HCT116 (cell line): ENCODE measurements at regions not wholly inside any gene's neighbourhood (a gene's known extent, or its start where the extent isn't known, plus 50 kb on each side); places are given as distances from the start of the nearest gene placed in this dataset.

ENCODE experiments used
- ATAC-seq: fragments of 200-7000 bp; cut with Tn5 transposase; 2 replicates; pipeline ENCODE4 v1.9.1; 2020; ENCODE audit warnings: mild to moderate bottlenecking, moderate library complexity
- BruUV-seq: library from RNA; stranded (reverse); fragments of 400-500 nt; replicated peaks from 2 replicates; lab custom pipeline; 2021; lab: Mats Ljungman, UMichigan
- CTCF ChIA-PET: fragments of 300-600 bp; sonication (Branson Sonifier 250); formaldehyde crosslinking; loops from one replicate; lab custom pipeline; 2021; ENCODE audit warnings: antibody characterized with exemption; lab: Charles Lee
- POLR2A ChIA-PET: fragments of 300-600, 350-600 bp; sonication (Branson Sonifier 250); formaldehyde crosslinking; loops from one replicate; lab custom pipeline; 2021; ENCODE audit warnings: antibody characterized with exemption; lab: Charles Lee
- RAD21 ChIA-PET, 2 experiments: fragments of 300-600 bp; sonication (Branson Sonifier 250); formaldehyde crosslinking; loops; one replicate each; lab custom pipeline; 2023; ENCODE audit warnings: low total read pairs in 2 of 2; ENCODE audit not compliant: uncharacterized antibody in 2 of 2, unreplicated experiment in 2 of 2, low non-redundant PET in 1 of 2; lab: Charles Lee
- DNase-seq: peaks from one replicate; pipeline ENCODE4 v3.0.0-alpha.2; 2010; ENCODE audit warnings: low read depth, low spot score
- H2AFZ ChIP-seq: fragments of 200-600 bp; shearing (Covaris generic), sonication (generic); 2 replicates; pipeline ENCODE4 v1.6.1; 2017; ENCODE audit warnings: low read depth, mixed run types, mixed read lengths, antibody characterized with exemption, low read length; ENCODE audit not compliant: poor library complexity, severe bottlenecking
- H3K27ac ChIP-seq: 2 replicates; pipeline ENCODE4 v1.5.1; 2012; ENCODE audit warnings: low read depth, low read length
- H3K27me3 ChIP-seq: fragments of 200-600 bp; sonication (generic); 2 replicates; pipeline ENCODE4 v1.6.1; 2016; ENCODE audit warnings: mixed run types, low read length, mixed read lengths; ENCODE audit not compliant: insufficient read depth
- H3K36me3 ChIP-seq, 2 experiments: fragments of 200-500 bp in 1 of 2; fragments of 200-600 bp in 1 of 2; sonication (Bioruptor generic) in 1 of 2; sonication (generic) in 1 of 2; 2 replicates each; pipeline versions ENCODE4 v1.5.1 to v1.6.1; 2014 to 2016; ENCODE audit warnings: low read length in 2 of 2, inconsistent platforms in 1 of 2, mixed read lengths in 1 of 2, mixed run types in 1 of 2; ENCODE audit not compliant: insufficient read depth in 2 of 2, control insufficient read depth in 1 of 2
- H3K4me1 ChIP-seq, 2 experiments: fragments of 200-600 bp in 1 of 2; sonication (generic) in 1 of 2; 2 replicates each; pipeline versions ENCODE4 v1.5.1 to v1.6.1; 2012 to 2017; ENCODE audit warnings: low read length in 2 of 2, inconsistent platforms in 1 of 2, mild to moderate bottlenecking in 1 of 2, mixed read lengths in 1 of 2, mixed run types in 1 of 2, moderate library complexity in 1 of 2; ENCODE audit not compliant: insufficient read depth in 2 of 2, control insufficient read depth in 1 of 2
- H3K4me2 ChIP-seq: fragments of 200-600 bp; sonication (generic); 2 replicates; pipeline ENCODE4 v1.6.1; 2017; ENCODE audit warnings: mixed run types, low read length, mixed read lengths
- H3K4me3 ChIP-seq, 2 experiments: fragments of 200-600 bp in 1 of 2; sonication (generic) in 1 of 2; replicated peaks in 1 of 2; 2 replicates each; pipeline ENCODE4 v1.5.1; 2011 to 2016; ENCODE audit warnings: low read length in 2 of 2, control low read depth in 1 of 2, low read depth in 1 of 2, mild to moderate bottlenecking in 1 of 2, mixed read lengths in 1 of 2, mixed run types in 1 of 2
- H3K79me2 ChIP-seq: fragments of 200-600 bp; sonication (generic); 2 replicates; pipeline ENCODE4 v1.6.1; 2017; ENCODE audit warnings: mild to moderate bottlenecking, mixed run types, low read length, moderate library complexity, mixed read lengths; ENCODE audit not compliant: insufficient read depth
- H3K9ac ChIP-seq: fragments of 200-600 bp; sonication (generic); 2 replicates; pipeline ENCODE4 v1.6.1; 2016; ENCODE audit warnings: low read length, mixed read lengths
- H3K9me2 ChIP-seq: fragments of 200-600 bp; sonication (generic), shearing (Covaris generic); 2 replicates; pipeline ENCODE4 v1.6.1; 2017; ENCODE audit warnings: mixed run types, mild to moderate bottlenecking, moderate library complexity; ENCODE audit not compliant: insufficient read depth
- H3K9me3 ChIP-seq, 2 experiments: fragments of 200-500 bp in 1 of 2; fragments of 200-600 bp in 1 of 2; sonication (Bioruptor generic) in 1 of 2; sonication (generic) in 1 of 2; 2 replicates each; pipeline ENCODE4 v1.6.1; 2014 to 2017; ENCODE audit warnings: low read length in 2 of 2, mixed read lengths in 2 of 2, inconsistent platforms in 1 of 2, low read depth in 1 of 2, mild to moderate bottlenecking in 1 of 2, mixed run types in 1 of 2, moderate library complexity in 1 of 2; ENCODE audit not compliant: control insufficient read depth in 1 of 2, insufficient read depth in 1 of 2
- H4K20me1 ChIP-seq: fragments of 200-600 bp; sonication (generic), shearing (Covaris generic); 2 replicates; pipeline ENCODE4 v1.6.1; 2017; ENCODE audit warnings: mixed run types, mild to moderate bottlenecking, moderate library complexity; ENCODE audit not compliant: insufficient read depth
- ATF3 ChIP-seq: IDR thresholded peaks from 2 replicates; pipeline ENCODE4 v1.6.1; 2012
- CBX3 ChIP-seq: IDR thresholded peaks from 2 replicates; pipeline ENCODE4 v1.6.1; 2012; ENCODE audit warnings: low read depth
- CEBPB ChIP-seq: IDR thresholded peaks from 2 replicates; pipeline ENCODE4 v1.6.1; 2012; ENCODE audit warnings: low read depth
- ELF1 ChIP-seq: IDR thresholded peaks from 2 replicates; pipeline ENCODE4 v1.6.1; 2012; ENCODE audit warnings: low read depth, borderline replicate concordance
- EZH2 ChIP-seq: fragments of 200-600 bp; sonication (generic); IDR thresholded peaks from 2 replicates; pipeline ENCODE4 v1.6.1; 2017; ENCODE audit warnings: antibody characterized with exemption, mixed run types
- EZH2phosphoT487 ChIP-seq: fragments of 200-600 bp; IDR thresholded peaks from 2 replicates; pipeline ENCODE4 v1.6.1; 2018; ENCODE audit warnings: antibody characterized with exemption, borderline replicate concordance
- FOSL1 ChIP-seq: IDR thresholded peaks from 2 replicates; pipeline ENCODE4 v1.6.1; 2012; ENCODE audit warnings: low read depth
- JUND ChIP-seq: IDR thresholded peaks from 2 replicates; pipeline ENCODE4 v1.6.1; 2012
- POLR2A ChIP-seq: IDR thresholded peaks from 2 replicates; pipeline ENCODE4 v1.7.0; 2011; ENCODE audit warnings: borderline replicate concordance; ENCODE audit not compliant: insufficient read depth, insufficient read length; ENCODE audit errors: extremely low read depth
- POLR2AphosphoS5 ChIP-seq: IDR thresholded peaks from 2 replicates; pipeline ENCODE4 v1.6.1; 2011; ENCODE audit warnings: mild to moderate bottlenecking, low read depth, low read length, moderate library complexity
- RAD21 ChIP-seq: IDR thresholded peaks from 2 replicates; pipeline ENCODE4 v1.6.1; 2012; ENCODE audit warnings: low read depth, mild to moderate bottlenecking
- REST ChIP-seq: IDR thresholded peaks from 2 replicates; pipeline ENCODE4 v1.6.1; 2012; ENCODE audit warnings: low read depth
- SIN3A ChIP-seq: IDR thresholded peaks from 2 replicates; pipeline ENCODE4 v1.6.1; 2012; ENCODE audit warnings: low read depth
- SP1 ChIP-seq: IDR thresholded peaks from 2 replicates; pipeline ENCODE4 v1.6.1; 2012; ENCODE audit warnings: low read depth
- SRF ChIP-seq: IDR thresholded peaks from 2 replicates; pipeline ENCODE4 v1.6.1; 2012; ENCODE audit warnings: low read depth
- TCF7L2 ChIP-seq: IDR thresholded peaks from 2 replicates; pipeline ENCODE4 v1.7.0; 2011; ENCODE audit warnings: borderline replicate concordance, inconsistent platforms; ENCODE audit not compliant: insufficient read depth, insufficient read length; ENCODE audit errors: extremely low read depth
- ZBTB33 ChIP-seq: IDR thresholded peaks from 2 replicates; pipeline ENCODE4 v1.6.1; 2011; ENCODE audit warnings: mild to moderate bottlenecking, low read length, moderate library complexity; ENCODE audit not compliant: insufficient replicate concordance; ENCODE audit errors: extremely low read depth
- ZFX ChIP-seq: fragments of 450-650 bp; IDR thresholded peaks from 2 replicates; pipeline ENCODE4 v1.6.1; 2017
- ZNF274 ChIP-seq: fragments of 200-500 bp; sonication (Bioruptor generic); IDR thresholded peaks from 2 replicates; pipeline ENCODE4 v1.6.1; 2014; ENCODE audit warnings: mild to moderate bottlenecking, low read depth, low read length, inconsistent platforms
- intact Hi-C: fragments of 100-400 bp; cut with micrococcal nuclease; formaldehyde crosslinking; loops from 2 replicates; pipeline ENCODE4 v1.10.0; 2022
- TF ChIP-seq, protein P1 (sequence below): IDR thresholded peaks from 2 replicates; pipeline ENCODE4 v1.6.1; 2012

- ChIA-PET CTCF (no interaction called here), RAD21 (no interaction called here), POLR2A (no interaction called here)
- Histone ChIP-seq H3K4me3 (no peak overlapping the region), H3K27ac (no peak overlapping the region), H3K4me2 (no peak overlapping the region), H2AFZ (no peak overlapping the region), H3K79me2 (no peaks in the 10 kb centered on the region), H3K27me3 (no peaks in the 10 kb centered on the region), H3K9me3 (no peaks in the 10 kb centered on the region), H3K9me2 (no peaks in the 10 kb centered on the region), H3K36me3 (no peaks in the 10 kb centered on the region), H3K4me1 (no peaks in the 10 kb centered on the region), H4K20me1 (no peaks in the 10 kb centered on the region), H3K9ac (no peak overlapping the region)
- intact Hi-C loops: no loop called here
- ATAC-seq (no peak), DNase-seq (no peak)
- TF ChIP-seq POLR2A (no peak), POLR2AphosphoS5 (no peak), ZNF274 (no peak), CBX3 (no peak), ZFX (no peak), ATF3 (no peak), EZH2phosphoT487 (no peak), JUND (no peak), SIN3A (no peak), REST (no peak), FOSL1 (no peak), SRF (no peak), ZBTB33 (no peak), ELF1 (no peak), RAD21 (no peak), EZH2 (no peak), CEBPB (no peak), SP1 (no peak), TCF7L2 (no peak)
- TF ChIP-seq, protein P1, sequence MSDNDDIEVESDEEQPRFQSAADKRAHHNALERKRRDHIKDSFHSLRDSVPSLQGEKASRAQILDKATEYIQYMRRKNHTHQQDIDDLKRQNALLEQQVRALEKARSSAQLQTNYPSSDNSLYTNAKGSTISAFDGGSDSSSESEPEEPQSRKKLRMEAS: no peak
- BruUV-seq: no TSS peak
Measured at GRCh38 chr11:96469776-96470175, 80.0 kb downstream of the JRKL start.
